Subcutaneous abdominal adipose tissue (tissue), 5 donors: ENCODE measurements at regions not wholly inside any gene's neighbourhood (a gene's known extent, or its start where the extent isn't known, plus 50 kb on each side); places are given as distances from the start of the nearest gene placed in this dataset.

Experiments used
- H3K27ac ChIP-seq: one replicate; pipeline ENCODE4 v1.7.0; 2013; ENCODE audit warnings: low read depth, mild to moderate bottlenecking, inconsistent platforms, low read length, moderate library complexity
- H3K27me3 ChIP-seq, 5 donors: one replicate each; pipeline ENCODE4 v1.7.0; 2013; ENCODE audit warnings: low read length in 5 of 5, inconsistent platforms in 1 of 5; ENCODE audit not compliant: control insufficient read depth in 5 of 5, insufficient read depth in 4 of 5
- H3K36me3 ChIP-seq, 5 donors: one replicate each; pipeline ENCODE4 v1.7.0; 2013; ENCODE audit warnings: low read length in 5 of 5; ENCODE audit not compliant: control insufficient read depth in 5 of 5, insufficient read depth in 5 of 5
- H3K4me1 ChIP-seq, 5 donors: one replicate each; pipeline ENCODE4 v1.7.0; 2013; ENCODE audit warnings: low read length in 5 of 5, mild to moderate bottlenecking in 3 of 5, moderate library complexity in 1 of 5; ENCODE audit not compliant: control insufficient read depth in 5 of 5, insufficient read depth in 5 of 5
- H3K4me3 ChIP-seq, 5 donors: one replicate each; pipeline ENCODE4 v1.7.0; 2013; ENCODE audit warnings: low read length in 5 of 5, low read depth in 1 of 5
- H3K9ac ChIP-seq, 5 donors: one replicate each; pipeline ENCODE4 v1.7.0; 2013; ENCODE audit warnings: low read length in 5 of 5, mild to moderate bottlenecking in 4 of 5, moderate library complexity in 3 of 5
- H3K9me3 ChIP-seq, 5 donors: one replicate each; pipeline ENCODE4 v1.7.0; 2013; ENCODE audit warnings: low read length in 5 of 5; ENCODE audit not compliant: control insufficient read depth in 5 of 5
- donor health status: healthy.
- donor health status: healthy.
- donor health status: healthy.
- donor health status: healthy.
- donor health status: healthy.

DNA sequence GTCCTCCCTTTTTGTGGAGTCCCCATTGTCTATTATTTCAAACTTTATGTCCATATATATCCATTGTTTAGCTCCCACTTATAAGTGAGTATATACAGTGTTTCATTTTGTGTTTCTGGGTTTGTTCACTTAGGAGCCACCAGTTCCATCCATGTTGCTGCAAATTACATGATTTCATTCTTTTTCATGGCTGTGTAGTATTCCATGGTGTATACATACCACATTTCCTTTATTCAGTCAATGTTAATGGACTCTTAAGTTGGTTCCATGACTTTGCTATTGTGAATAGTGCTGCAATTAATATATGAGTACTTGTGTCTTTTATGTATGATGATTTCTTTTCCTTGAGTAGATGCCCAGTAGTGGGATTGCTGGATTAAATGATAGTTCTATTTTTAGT is 329.1 kb downstream of the AR start:
- H3K9me3 ChIP-seq: peaks cover 0 to 2% (median 0%) of the 10 kb centered on the region in 5 donors
- H3K27ac ChIP-seq: no peak overlapping the region
- no peak overlapping the region for H3K4me3 ChIP-seq
- H3K27me3 ChIP-seq: no peaks in the 10 kb centered on the region
- no peaks in the 10 kb centered on the region for H3K36me3 ChIP-seq
- no peaks in the 10 kb centered on the region for H3K4me1 ChIP-seq
- H3K9ac ChIP-seq: no peak overlapping the region

GRCh38 chrX:67892401-67892800 is 348.6 kb downstream of the AR start:
- Histone ChIP-seq H3K9ac (no peak overlapping the region), H3K9me3 (peaks cover 3 to 28% (median 13%) of the 10 kb centered on the region in 5 donors), H3K27ac (no peak overlapping the region), H3K4me3 (no peak overlapping the region), H3K36me3 (no peaks in the 10 kb centered on the region), H3K27me3 (no peaks in the 10 kb centered on the region), H3K4me1 (no peaks in the 10 kb centered on the region)

DNA sequence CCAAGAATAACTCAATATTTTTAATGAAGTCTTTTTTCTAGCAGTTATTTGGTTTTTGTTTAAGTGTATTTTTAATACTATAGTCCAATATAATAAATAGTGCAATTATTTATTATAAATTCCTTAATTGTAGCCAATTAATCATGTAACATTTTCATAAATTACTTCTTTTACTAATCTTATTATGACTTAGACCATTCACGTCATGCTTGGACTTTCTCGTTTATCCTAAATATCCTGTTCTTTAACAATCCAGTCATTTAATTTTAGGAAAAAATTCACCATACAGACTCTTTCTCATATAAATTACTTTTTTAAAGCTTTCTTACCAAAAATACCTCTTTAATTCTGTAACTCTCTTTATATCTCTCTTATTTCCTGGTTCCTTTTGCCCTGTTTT is 350.1 kb downstream of the AR start:
- Histone ChIP-seq H3K27me3 (no peaks in the 10 kb centered on the region), H3K9me3 (peaks cover 3 to 28% (median 13%) of the 10 kb centered on the region in 5 donors), H3K9ac (no peak overlapping the region), H3K36me3 (no peaks in the 10 kb centered on the region), H3K4me1 (no peaks in the 10 kb centered on the region), H3K4me3 (no peak overlapping the region), H3K27ac (no peak overlapping the region)

DNA sequence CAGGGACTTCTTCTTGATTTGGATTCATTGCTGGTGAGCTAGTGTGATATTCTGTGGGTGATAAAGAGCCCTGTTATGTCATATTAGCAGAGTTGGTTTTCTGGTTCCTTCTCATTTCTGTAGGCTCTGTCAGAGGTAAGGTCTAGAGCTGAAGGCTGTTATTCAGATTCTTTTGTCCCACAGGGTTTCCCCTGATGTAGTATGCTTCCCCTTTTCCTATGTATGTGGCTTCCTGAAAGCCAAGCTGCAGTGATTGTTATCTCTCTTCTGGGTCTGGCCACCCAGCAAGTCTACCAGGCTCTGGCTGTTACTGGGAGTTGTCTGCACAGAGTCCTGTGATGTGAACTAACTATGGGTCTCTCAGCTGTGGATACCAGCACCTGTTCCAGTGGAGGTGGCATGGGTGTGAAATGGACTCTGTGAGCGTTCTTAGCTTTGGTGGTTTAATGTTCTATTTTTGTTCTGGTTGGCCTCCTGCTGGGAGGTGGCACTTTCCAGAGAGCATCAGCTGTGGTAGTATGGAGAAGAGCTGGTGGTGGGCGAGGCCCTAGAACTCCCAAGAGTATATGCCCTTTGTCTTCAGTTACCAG is 373.7 kb downstream of the AR start:
- Histone ChIP-seq H3K27ac (no peak overlapping the region), H3K4me1 (no peaks in the 10 kb centered on the region), H3K36me3 (no peaks in the 10 kb centered on the region), H3K9me3 (peaks cover 0 to 2% (median 0%) of the 10 kb centered on the region in 5 donors), H3K4me3 (no peak overlapping the region), H3K9ac (no peak overlapping the region), H3K27me3 (peaks cover 0 to 7% (median 3%) of the 10 kb centered on the region in 5 donors)

GRCh38 chrX:67922966-67923365 is 379.1 kb downstream of the AR start:
- Histone ChIP-seq H3K27me3 (peaks cover 0 to 11% (median 8%) of the 10 kb centered on the region in 5 donors), H3K27ac (no peak overlapping the region), H3K9ac (no peak overlapping the region), H3K4me3 (no peak overlapping the region), H3K4me1 (no peaks in the 10 kb centered on the region), H3K36me3 (no peaks in the 10 kb centered on the region), H3K9me3 (no peaks in the 10 kb centered on the region)

DNA sequence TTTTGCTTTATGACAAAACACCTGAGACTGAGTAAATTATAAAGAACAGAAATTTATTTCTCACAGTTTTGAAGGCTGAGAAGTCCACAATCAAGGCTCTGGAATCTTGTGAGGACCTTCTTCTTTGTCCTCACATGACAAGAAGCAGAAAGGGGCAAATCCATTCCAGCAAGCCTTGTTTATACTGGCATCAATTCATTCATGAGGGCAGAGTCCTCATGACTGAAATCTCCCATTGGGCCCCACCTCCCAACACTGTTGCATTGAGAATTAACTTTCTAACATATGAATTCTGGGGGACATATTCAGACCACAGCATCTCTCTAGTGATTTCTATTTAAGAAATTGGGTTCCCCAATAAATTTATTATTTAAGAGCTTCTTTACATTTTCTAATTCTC is 395.4 kb downstream of the AR start:
- Histone ChIP-seq H3K4me3 (no peak overlapping the region), H3K4me1 (no peaks in the 10 kb centered on the region), H3K9me3 (no peaks in the 10 kb centered on the region), H3K36me3 (no peaks in the 10 kb centered on the region), H3K9ac (no peak overlapping the region), H3K27ac (no peak overlapping the region), H3K27me3 (peaks cover 0 to 4% (median 0%) of the 10 kb centered on the region in 5 donors)

DNA sequence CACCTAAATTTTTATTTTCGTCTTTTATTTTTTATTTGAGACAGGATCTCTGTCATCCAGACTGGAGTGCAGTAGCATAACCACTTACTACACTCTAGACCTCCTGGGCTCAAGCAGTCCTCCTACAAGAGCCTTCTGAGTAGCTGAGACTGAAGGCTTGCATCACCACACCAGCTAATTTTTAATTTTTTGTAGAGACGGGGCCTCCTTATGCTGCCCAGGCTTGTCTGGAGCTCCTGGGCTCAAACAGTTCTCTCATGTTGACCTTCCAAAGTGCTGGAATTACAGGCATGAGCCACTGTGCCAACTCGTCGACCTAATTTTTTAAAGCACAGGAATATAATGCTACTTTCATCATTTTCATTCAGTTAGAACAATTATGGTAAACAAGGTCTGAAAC is 405.4 kb downstream of the AR start:
- H3K4me1 ChIP-seq: no peaks in the 10 kb centered on the region
- no peak overlapping the region for H3K27ac ChIP-seq
- H3K9me3 ChIP-seq: no peaks in the 10 kb centered on the region
- H3K9ac ChIP-seq: no peak overlapping the region
- H3K27me3 ChIP-seq: peaks cover 0 to 3% (median 0%) of the 10 kb centered on the region in 5 donors
- H3K36me3 ChIP-seq: no peaks in the 10 kb centered on the region
- H3K4me3 ChIP-seq: no peak overlapping the region

GRCh38 chrX:67953658-67954057 is 409.8 kb downstream of the AR start:
- Histone ChIP-seq H3K27ac (peak overlapping the region; percentile 70), H3K4me1 (no peaks in the 10 kb centered on the region), H3K4me3 (no peak overlapping the region), H3K9me3 (no peaks in the 10 kb centered on the region), H3K9ac (no peak overlapping the region), H3K36me3 (no peaks in the 10 kb centered on the region), H3K27me3 (peaks cover 0 to 3% (median 0%) of the 10 kb centered on the region in 5 donors)

- Histone ChIP-seq H3K4me3 (no peak overlapping the region), H3K27ac (no peak overlapping the region), H3K9ac (no peak overlapping the region), H3K27me3 (peaks cover 0 to 20% (median 7%) of the 10 kb centered on the region in 5 donors), H3K9me3 (no peaks in the 10 kb centered on the region), H3K4me1 (no peaks in the 10 kb centered on the region), H3K36me3 (no peaks in the 10 kb centered on the region)
Measured at GRCh38 chrX:67961516-67961915, 417.7 kb downstream of the AR start.
